ENCODE measurements at regions not wholly inside any gene's neighbourhood (a gene's known extent, or its start where the extent isn't known, plus 50 kb on each side); places are given as distances from the start of the nearest gene placed in this dataset.

- Histone ChIP-seq H3K9me3 (ENCODE audit: control insufficient read depth, low read length) (no peaks in the 10 kb centered on the region), H3K9ac (ENCODE audit: extremely low read depth, low read length, poor library complexity, severe bottlenecking) (no peak overlapping the region), H3K36me3 (ENCODE audit: control insufficient read depth, insufficient read depth, low read length) (no peaks in the 10 kb centered on the region), H3K27me3 (ENCODE audit: control insufficient read depth, insufficient read depth, low read length, poor library complexity, severe bottlenecking) (no peaks in the 10 kb centered on the region), H3K4me3 (ENCODE audit: low read length) (no peak overlapping the region), H3K4me1 (ENCODE audit: control insufficient read depth, insufficient read depth, low read length) (no peaks in the 10 kb centered on the region), H3K27ac (ENCODE audit: low read depth, low read length) (no peak overlapping the region)
- no peak overlapping the region for H3K27ac Mint-ChIP-seq
- no peak overlapping the region for H3K4me3 Mint-ChIP-seq
- no peak for TF ChIP-seq CTCF (conservative IDR thresholded peaks at IDR 0.05)
- no peaks in the 10 kb centered on the region for H3K4me1 Mint-ChIP-seq
- no peaks in the 10 kb centered on the region for H3K36me3 Mint-ChIP-seq (ENCODE audit: low read depth)
- DNase-seq, result no peak
- no peaks in the 10 kb centered on the region for H3K27me3 Mint-ChIP-seq (ENCODE audit: insufficient read depth)
- H3K9me3 Mint-ChIP-seq, result no peaks in the 10 kb centered on the region
These were observed 109.8 kb upstream of the TARS1 start for GRCh38 chr5:33330992-33331391.

- Mint-ChIP-seq H3K4me1 (no peaks in the 10 kb centered on the region), H3K27ac (no peak overlapping the region), H3K27me3 (ENCODE audit: insufficient read depth) (no peaks in the 10 kb centered on the region), H3K4me3 (no peak overlapping the region), H3K36me3 (ENCODE audit: low read depth) (no peaks in the 10 kb centered on the region), H3K9me3 (no peaks in the 10 kb centered on the region)
- Histone ChIP-seq H3K4me1 (ENCODE audit: control insufficient read depth, insufficient read depth, low read length) (no peaks in the 10 kb centered on the region), H3K36me3 (ENCODE audit: control insufficient read depth, insufficient read depth, low read length) (no peaks in the 10 kb centered on the region), H3K4me3 (ENCODE audit: low read length) (no peak overlapping the region), H3K27ac (ENCODE audit: low read depth, low read length) (no peak overlapping the region), H3K27me3 (ENCODE audit: control insufficient read depth, insufficient read depth, low read length, poor library complexity, severe bottlenecking) (no peaks in the 10 kb centered on the region), H3K9ac (ENCODE audit: extremely low read depth, low read length, poor library complexity, severe bottlenecking) (no peak overlapping the region), H3K9me3 (ENCODE audit: control insufficient read depth, low read length) (no peaks in the 10 kb centered on the region)
- WGBS, 2 experiments (ENCODE audit: insufficient coverage in 1 of 2, insufficient read length in 1 of 2), result 83 to 100% methylated on average over 1 to 2 of the region's 2 CpGs
- no peak for DNase-seq
- no peak for TF ChIP-seq CTCF (conservative IDR thresholded peaks at IDR 0.05)
These were observed 108.0 kb upstream of the TARS1 start for GRCh38 chr5:33332804-33333203.

GRCh38 chr5:33334829-33335228 is 105.9 kb upstream of the TARS1 start:
- WGBS, 2 experiments (ENCODE audit: insufficient coverage in 1 of 2, insufficient read length in 1 of 2), result no CpG with 5 or more reads among the region's 1 CpG
- Mint-ChIP-seq H3K27me3 (ENCODE audit: insufficient read depth) (no peaks in the 10 kb centered on the region), H3K9me3 (no peaks in the 10 kb centered on the region), H3K4me3 (no peak overlapping the region), H3K27ac (no peak overlapping the region), H3K4me1 (peaks cover 13% of the 10 kb centered on the region), H3K36me3 (ENCODE audit: low read depth) (no peaks in the 10 kb centered on the region)
- Histone ChIP-seq H3K9me3 (ENCODE audit: control insufficient read depth, low read length) (no peaks in the 10 kb centered on the region), H3K27me3 (ENCODE audit: control insufficient read depth, insufficient read depth, low read length, poor library complexity, severe bottlenecking) (no peaks in the 10 kb centered on the region), H3K4me3 (ENCODE audit: low read length) (no peak overlapping the region), H3K36me3 (ENCODE audit: control insufficient read depth, insufficient read depth, low read length) (no peaks in the 10 kb centered on the region), H3K4me1 (ENCODE audit: control insufficient read depth, insufficient read depth, low read length) (no peaks in the 10 kb centered on the region), H3K9ac (ENCODE audit: extremely low read depth, low read length, poor library complexity, severe bottlenecking) (no peak overlapping the region), H3K27ac (ENCODE audit: low read depth, low read length) (no peak overlapping the region)
- no peak for DNase-seq
- no peak for TF ChIP-seq CTCF (conservative IDR thresholded peaks at IDR 0.05)
